Mucosa of gallbladder (tissue), 1 donor: ENCODE measurements at regions not wholly inside any gene's neighbourhood (a gene's known extent, or its start where the extent isn't known, plus 50 kb on each side); places are given as distances from the start of the nearest gene placed in this dataset.

ENCODE experiments used
- DNase-seq: peaks from one replicate; pipeline ENCODE4 v3.0.0-alpha.2; 2020; ENCODE audit warnings: low spot score
- donor health status: DM: no; HTN: no; CAD: no.

- DNase-seq, result no peak
These were observed 169.3 kb downstream of the ZBTB18 start for GRCh38 chr1:244220410-244220809.

GRCh38 chr1:244221991-244222390 lies 170.9 kb downstream of the ZBTB18 start:
- DNase-seq, result no peak

- DNase-seq, result peak; percentile 32
These were observed 173.7 kb downstream of the ZBTB18 start for GRCh38 chr1:244224487-244225430.

GRCh38 chr1:244226435-244226834 lies 175.4 kb downstream of the ZBTB18 start:
- no peak for DNase-seq

GRCh38 chr1:244230470-244230869 lies 179.4 kb downstream of the ZBTB18 start:
- no peak for DNase-seq

- no peak for DNase-seq
These were observed 180.1 kb downstream of the ZBTB18 start for GRCh38 chr1:244231193-244231571.

- DNase-seq, result no peak
These were observed 180.7 kb downstream of the ZBTB18 start for GRCh38 chr1:244231572-244232315.

GRCh38 chr1:244234009-244234643 lies 183.0 kb downstream of the ZBTB18 start:
- DNase-seq, result no peak

GRCh38 chr1:244235157-244235556 lies 184.1 kb downstream of the ZBTB18 start:
- no peak for DNase-seq

GRCh38 chr1:244236101-244236500 lies 185.0 kb downstream of the ZBTB18 start:
- DNase-seq, result no peak

- no peak for DNase-seq
These were observed 185.6 kb downstream of the ZBTB18 start for GRCh38 chr1:244236721-244237120.

- DNase-seq, result no peak
These were observed 186.4 kb downstream of the ZBTB18 start for GRCh38 chr1:244237445-244237844.

GRCh38 chr1:244239261-244239770 lies 188.2 kb downstream of the ZBTB18 start:
- DNase-seq, result no peak

- DNase-seq, result no peak
These were observed 190.4 kb downstream of the ZBTB18 start for GRCh38 chr1:244241438-244241837.

GRCh38 chr1:244242446-244242845 lies 191.4 kb downstream of the ZBTB18 start:
- DNase-seq, result no peak

- DNase-seq, result no peak
These were observed 195.3 kb downstream of the ZBTB18 start for GRCh38 chr1:244246334-244246733.

- DNase-seq, result no peak
These were observed 197.3 kb downstream of the ZBTB18 start for GRCh38 chr1:244248426-244248825.

GRCh38 chr1:244252211-244252610 lies 199.5 kb downstream of the ADSS2 start:
- no peak for DNase-seq

GRCh38 chr1:244254467-244254866 lies 197.2 kb downstream of the ADSS2 start:
- no peak for DNase-seq

GRCh38 chr1:244255426-244255965 lies 196.2 kb downstream of the ADSS2 start:
- no peak for DNase-seq

GRCh38 chr1:244256086-244256676 lies 195.5 kb downstream of the ADSS2 start:
- no peak for DNase-seq

- no peak for DNase-seq
These were observed 187.5 kb downstream of the ADSS2 start for GRCh38 chr1:244264163-244264562.
